Spleen (tissue), 11 donors: ENCODE measurements at regions not wholly inside any gene's neighbourhood (a gene's known extent, or its start where the extent isn't known, plus 50 kb on each side); places are given as distances from the start of the nearest gene placed in this dataset.

Experiments
- DNase-seq: peaks from one replicate; pipeline ENCODE4 v3.0.0-alpha.2; 2020
- H3K27ac ChIP-seq, 8 donors: fragments of 200-600 bp; sonication (generic) in 7 of 8; 1 replicate in 4 of 8; 2 replicates in 4 of 8; pipeline versions ENCODE4 v1.5.0 to v1.8.0; 2016 to 2021; ENCODE audit warnings: inconsistent platforms in 4 of 8, mild to moderate bottlenecking in 4 of 8, moderate library complexity in 1 of 8
- H3K27me3 ChIP-seq, 7 donors: fragments of 200-600 bp; sonication (generic) in 6 of 7; replicated peaks in 1 of 7; 1 replicate in 4 of 7; 2 replicates in 3 of 7; pipeline versions ENCODE4 v1.5.0 to v1.8.0; 2016 to 2021; ENCODE audit warnings: inconsistent platforms in 3 of 7, mild to moderate bottlenecking in 1 of 7
- H3K36me3 ChIP-seq, 6 donors: fragments of 200-600 bp; sonication (generic) in 5 of 6; 1 replicate in 4 of 6; 2 replicates in 2 of 6; pipeline versions ENCODE4 v1.5.0 to v1.8.0; 2016 to 2021; ENCODE audit warnings: inconsistent platforms in 2 of 6
- H3K4me1 ChIP-seq, 6 donors: fragments of 200-600 bp; sonication (generic) in 5 of 6; 1 replicate in 3 of 6; 2 replicates in 3 of 6; pipeline versions ENCODE4 v1.5.0 to v1.8.0; 2016 to 2021; ENCODE audit warnings: inconsistent platforms in 3 of 6
- H3K4me3 ChIP-seq, 8 donors: fragments of 200-600 bp; sonication (generic) in 7 of 8; 1 replicate in 4 of 8; 2 replicates in 4 of 8; pipeline versions ENCODE4 v1.5.0 to v1.8.0; 2016 to 2021; ENCODE audit warnings: inconsistent platforms in 4 of 8, mild to moderate bottlenecking in 4 of 8, moderate library complexity in 2 of 8
- H3K9me3 ChIP-seq, 8 donors: fragments of 200-600 bp; sonication (generic) in 7 of 8; 1 replicate in 4 of 8; 2 replicates in 4 of 8; pipeline versions ENCODE4 v1.5.0 to v1.8.0; 2016 to 2021; ENCODE audit warnings: inconsistent platforms in 4 of 8
- CTCF ChIP-seq, 11 experiments: fragments of 200-600 bp in 7 of 11; fragments of 450-650 bp in 4 of 11; sonication (generic) in 4 of 11; IDR thresholded peaks in 8 of 11; conservative IDR thresholded peaks in 3 of 11; 1 replicate in 7 of 11; 2 replicates in 4 of 11; pipeline versions ENCODE4 v1.4.0 to v1.8.0; 2016 to 2021; ENCODE audit warnings: antibody characterized with exemption in 11 of 11, inconsistent platforms in 4 of 11, mild to moderate bottlenecking in 1 of 11
- POLR2A ChIP-seq, 3 donors: fragments of 450-650 bp; IDR thresholded peaks; one replicate each; pipeline ENCODE4 v1.5.1; 2017; ENCODE audit warnings: antibody characterized with exemption in 3 of 3, mild to moderate bottlenecking in 1 of 3
- POLR2AphosphoS5 ChIP-seq, 3 donors: sonication (generic); formaldehyde crosslinking; IDR thresholded peaks; one replicate each; pipeline ENCODE4 v1.5.1; 2017; ENCODE audit warnings: antibody characterized with exemption in 3 of 3
- WGBS, 5 donors: extraction: QIAGEN DNeasy Blood & Tissue Kit in 3 of 5; methylation state at CpG; one replicate each; pipeline versions ENCODE4 v1.1.5 to v1.1.7; 2013 to 2018; 5-methylcytosine and 5-hydroxymethylcytosine counted together
- intact Hi-C: fragments of 100-400 bp; cut with DNase I; formaldehyde crosslinking; loops from one replicate; pipeline ENCODE4 v1.15.0; 2023; ENCODE audit warnings: low total_unique reads
- donor health status: healthy with polysubstance abuse.
- donor health status: DM: no; HTN: no; CAD: no; lungs with moderate emphysema.
- donor health status: DM: no; HTN: no; CAD: no.
- donor health status: Bipolar disorder and iron deficiency.
- donor health status: healthy.
- donor health status: DM: no; HTN: no; CAD: no.
- donor health status: DM: yes; HTN: yes; CAD: no.

GRCh38 chr18:73869182-73869581 is 278.5 kb downstream of the FBXO15 start:
- TF ChIP-seq POLR2AphosphoS5 (IDR thresholded peaks at IDR 0.05): no peak
- no peak for TF ChIP-seq CTCF (IDR thresholded peaks at IDR 0.05 in 8 of 11, conservative IDR thresholded peaks at IDR 0.05 in 3 of 11)
- no peak for TF ChIP-seq POLR2A (IDR thresholded peaks at IDR 0.05)
- 73 to 87% (median 82%) methylated on average over 3 of the region's 3 CpGs for WGBS, 5 donors

GRCh38 chr18:73861771-73862170 is 285.9 kb downstream of the FBXO15 start:
- Histone ChIP-seq H3K27ac (no peak overlapping the region), H3K36me3 (no peaks in the 10 kb centered on the region), H3K4me3 (no peak overlapping the region), H3K4me1 (no peaks in the 10 kb centered on the region), H3K27me3 (no peaks in the 10 kb centered on the region), H3K9me3 (no peaks in the 10 kb centered on the region)
- TF ChIP-seq POLR2AphosphoS5 (IDR thresholded peaks at IDR 0.05) (no peak), POLR2A (IDR thresholded peaks at IDR 0.05) (no peak), CTCF (IDR thresholded peaks at IDR 0.05 in 8 of 11, conservative IDR thresholded peaks at IDR 0.05 in 3 of 11) (no peak)
- DNase-seq: no peak
- 40 to 66% (median 52%) methylated on average over 6 of the region's 6 CpGs for WGBS, 5 donors
- intact Hi-C loops: no loop called here

More at GRCh38 chr18:73869182-73869581, 278.5 kb downstream of the FBXO15 start:
- intact Hi-C loops: no loop called here
- Histone ChIP-seq H3K4me3 (no peak overlapping the region), H3K27me3 (no peaks in the 10 kb centered on the region), H3K4me1 (no peaks in the 10 kb centered on the region), H3K27ac (no peak overlapping the region), H3K9me3 (no peaks in the 10 kb centered on the region), H3K36me3 (no peaks in the 10 kb centered on the region)
- DNase-seq: no peak

GRCh38 chr18:73859837-73860397 is 287.7 kb downstream of the FBXO15 start:
- TF ChIP-seq POLR2AphosphoS5 (IDR thresholded peaks at IDR 0.05) (no peak), POLR2A (IDR thresholded peaks at IDR 0.05) (no peak), CTCF (IDR thresholded peaks at IDR 0.05 in 8 of 11, conservative IDR thresholded peaks at IDR 0.05 in 3 of 11) (no peak)

GRCh38 chr18:73852789-73853549 is 294.7 kb downstream of the FBXO15 start:
- no peak overlapping the region for H3K27ac ChIP-seq
- TF ChIP-seq POLR2AphosphoS5 (IDR thresholded peaks at IDR 0.05): no peak
- no peak for TF ChIP-seq POLR2A (IDR thresholded peaks at IDR 0.05)
- no peak for TF ChIP-seq CTCF (IDR thresholded peaks at IDR 0.05 in 8 of 11, conservative IDR thresholded peaks at IDR 0.05 in 3 of 11)
- H3K4me1 ChIP-seq: no peaks in the 10 kb centered on the region
- WGBS, 5 donors: 63 to 80% (median 66%) methylated on average over 10 of the region's 10 CpGs
- H3K4me3 ChIP-seq: no peak overlapping the region
- intact Hi-C loops: no loop called here
- H3K9me3 ChIP-seq: no peaks in the 10 kb centered on the region
- H3K27me3 ChIP-seq: no peaks in the 10 kb centered on the region
- no peaks in the 10 kb centered on the region for H3K36me3 ChIP-seq
- DNase-seq: no peak

More at GRCh38 chr18:73859837-73860397, 287.7 kb downstream of the FBXO15 start:
- Histone ChIP-seq H3K27me3 (no peaks in the 10 kb centered on the region), H3K36me3 (no peaks in the 10 kb centered on the region), H3K9me3 (no peaks in the 10 kb centered on the region), H3K4me3 (no peak overlapping the region), H3K4me1 (no peaks in the 10 kb centered on the region), H3K27ac (no peak overlapping the region)
- DNase-seq: no peak
- intact Hi-C loops: no loop called here
- WGBS, 5 donors: 76 to 90% (median 85%) methylated on average over 9 of the region's 9 CpGs
